ENCODE measurements at regions not wholly inside any gene's neighbourhood (a gene's known extent, or its start where the extent isn't known, plus 50 kb on each side); places are given as distances from the start of the nearest gene placed in this dataset.

GRCh38 chr4:42267724-42268123 is 115.3 kb upstream of the BEND4 start (continued):
- TF ChIP-seq, protein P1, sequence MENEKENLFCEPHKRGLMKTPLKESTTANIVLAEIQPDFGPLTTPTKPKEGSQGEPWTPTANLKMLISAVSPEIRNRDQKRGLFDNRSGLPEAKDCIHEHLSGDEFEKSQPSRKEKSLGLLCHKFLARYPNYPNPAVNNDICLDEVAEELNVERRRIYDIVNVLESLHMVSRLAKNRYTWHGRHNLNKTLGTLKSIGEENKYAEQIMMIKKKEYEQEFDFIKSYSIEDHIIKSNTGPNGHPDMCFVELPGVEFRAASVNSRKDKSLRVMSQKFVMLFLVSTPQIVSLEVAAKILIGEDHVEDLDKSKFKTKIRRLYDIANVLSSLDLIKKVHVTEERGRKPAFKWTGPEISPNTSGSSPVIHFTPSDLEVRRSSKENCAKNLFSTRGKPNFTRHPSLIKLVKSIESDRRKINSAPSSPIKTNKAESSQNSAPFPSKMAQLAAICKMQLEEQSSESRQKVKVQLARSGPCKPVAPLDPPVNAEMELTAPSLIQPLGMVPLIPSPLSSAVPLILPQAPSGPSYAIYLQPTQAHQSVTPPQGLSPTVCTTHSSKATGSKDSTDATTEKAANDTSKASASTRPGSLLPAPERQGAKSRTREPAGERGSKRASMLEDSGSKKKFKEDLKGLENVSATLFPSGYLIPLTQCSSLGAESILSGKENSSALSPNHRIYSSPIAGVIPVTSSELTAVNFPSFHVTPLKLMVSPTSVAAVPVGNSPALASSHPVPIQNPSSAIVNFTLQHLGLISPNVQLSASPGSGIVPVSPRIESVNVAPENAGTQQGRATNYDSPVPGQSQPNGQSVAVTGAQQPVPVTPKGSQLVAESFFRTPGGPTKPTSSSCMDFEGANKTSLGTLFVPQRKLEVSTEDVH (IDR thresholded peaks at IDR 0.05; ENCODE audit: low read depth, partially characterized antibody) = no peak
- TF ChIP-seq ZNF384 (IDR thresholded peaks at IDR 0.05; ENCODE audit: borderline replicate concordance, low read depth, low read length) (no peak), MXI1 (IDR thresholded peaks at IDR 0.05; ENCODE audit: low read depth, low read length) (no peak)

DNA sequence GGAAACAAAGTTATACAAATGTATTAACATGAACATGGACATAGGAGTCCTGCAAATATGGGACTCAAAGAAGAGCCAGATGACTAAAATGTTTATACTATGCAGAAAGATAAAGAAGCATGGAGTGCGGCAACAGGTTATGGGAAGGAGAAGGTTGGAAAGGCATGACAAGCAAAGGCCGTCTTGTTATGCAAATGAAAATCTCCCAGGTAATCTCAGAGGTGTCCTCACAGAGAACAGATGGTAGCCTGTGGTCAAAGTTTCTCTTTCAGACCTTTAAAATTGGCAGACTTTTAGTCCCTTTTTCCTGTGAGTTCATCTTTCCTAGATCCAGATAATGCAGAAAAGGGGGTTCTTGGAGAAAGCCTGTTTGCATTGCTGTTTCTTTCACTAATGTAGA is 116.4 kb upstream of the BEND4 start:
- intact Hi-C loops (cut with micrococcal nuclease; ENCODE audit: unreplicated experiment) = no loop called here
- POLR2A ChIA-PET = no interaction called here
- RAD21 ChIA-PET (ENCODE audit: unreplicated experiment) = no interaction called here
- no peak overlapping the region for H3K9ac ChIP-seq (ENCODE audit: control insufficient read depth, insufficient read depth, low read length)
- SMC1A ChIA-PET (ENCODE audit: uncharacterized antibody, unreplicated experiment) = no interaction called here
- H3K79me2 ChIP-seq (ENCODE audit: control insufficient read depth, insufficient read depth, low read length) = no peaks in the 10 kb centered on the region
- no peaks in the 10 kb centered on the region for H3K36me3 ChIP-seq (ENCODE audit: control insufficient read depth in 2 of 2, insufficient read depth in 2 of 2, low read length in 1 of 2)
- H3K27me3 ChIP-seq (replicated peaks in 1 of 2; ENCODE audit: control insufficient read depth in 2 of 2, insufficient read depth in 2 of 2, low read length in 1 of 2) = no peaks in the 10 kb centered on the region
- no peak for DNase-seq (ENCODE audit: low read depth, low spot score)
- H3K4me2 ChIP-seq (ENCODE audit: control insufficient read depth, insufficient read depth) = no peak overlapping the region
- H3K4me1 ChIP-seq (ENCODE audit: control insufficient read depth, insufficient read depth, low read length) = no peaks in the 10 kb centered on the region; the same call in 1 of the 2 replicates
- BruUV-seq (replicated peaks) = no TSS peak
- CTCF ChIA-PET = interaction anchor here (1.7 kb wide), 1 partner anchor 11 kb away, joined by 3 read pairs; no protein-coding TSS in a partner anchor
- no peak for ATAC-seq
- H2AFZ ChIP-seq (ENCODE audit: control insufficient read depth, low read depth, low read length) = no peak overlapping the region
- no peaks in the 10 kb centered on the region for H4K20me1 ChIP-seq (ENCODE audit: control insufficient read depth, insufficient read depth)
- no peaks in the 10 kb centered on the region for H3K9me3 ChIP-seq (replicated peaks; ENCODE audit: control insufficient read depth, insufficient read depth, low read length)
- peak; percentile 52 for FAIRE-seq
- no peak overlapping the region for H3K4me3 ChIP-seq
- WGBS (ENCODE audit: insufficient coverage, insufficient replicate concordance, low lambda C conversion rate, missing lambda C conversion rate) = 48% methylated on average over 2 of the region's 2 CpGs
- no peak overlapping the region for H3K27ac ChIP-seq (ENCODE audit: control insufficient read depth, insufficient read depth)
- in situ Hi-C loops (cut with MboI) = no loop called here
- no peak for TF ChIP-seq MYC (IDR thresholded peaks at IDR 0.05; ENCODE audit: insufficient read depth, insufficient read length, insufficient replicate concordance, low read length, severe bottlenecking)
- TF ChIP-seq CUX1 (IDR thresholded peaks at IDR 0.05; ENCODE audit: insufficient replicate concordance, low read depth, low read length) = no peak
- TF ChIP-seq EGR1 (IDR thresholded peaks at IDR 0.05; ENCODE audit: borderline replicate concordance in 1 of 2, low read depth in 2 of 2, low read length in 2 of 2) = no peak
- no peak for TF ChIP-seq CEBPB (IDR thresholded peaks at IDR 0.05; ENCODE audit: borderline replicate concordance in 1 of 2, low read depth in 2 of 2, low read length in 2 of 2)
- TF ChIP-seq RELA (IDR thresholded peaks at IDR 0.05; ENCODE audit: borderline replicate concordance, partially characterized antibody) = no peak
- no peak for TF ChIP-seq BMI1 (IDR thresholded peaks at IDR 0.05; ENCODE audit: borderline replicate concordance)
- TF ChIP-seq SREBF2 (IDR thresholded peaks at IDR 0.05; ENCODE audit: low read length) = no peak
- TF ChIP-seq WRNIP1 (IDR thresholded peaks at IDR 0.05; ENCODE audit: borderline replicate concordance, low read depth, low read length) = no peak
- no peak for TF ChIP-seq CHD2 (IDR thresholded peaks at IDR 0.05; ENCODE audit: borderline replicate concordance, low read depth, low read length)
- TF ChIP-seq, protein P2, sequence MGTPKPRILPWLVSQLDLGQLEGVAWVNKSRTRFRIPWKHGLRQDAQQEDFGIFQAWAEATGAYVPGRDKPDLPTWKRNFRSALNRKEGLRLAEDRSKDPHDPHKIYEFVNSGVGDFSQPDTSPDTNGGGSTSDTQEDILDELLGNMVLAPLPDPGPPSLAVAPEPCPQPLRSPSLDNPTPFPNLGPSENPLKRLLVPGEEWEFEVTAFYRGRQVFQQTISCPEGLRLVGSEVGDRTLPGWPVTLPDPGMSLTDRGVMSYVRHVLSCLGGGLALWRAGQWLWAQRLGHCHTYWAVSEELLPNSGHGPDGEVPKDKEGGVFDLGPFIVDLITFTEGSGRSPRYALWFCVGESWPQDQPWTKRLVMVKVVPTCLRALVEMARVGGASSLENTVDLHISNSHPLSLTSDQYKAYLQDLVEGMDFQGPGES (IDR thresholded peaks at IDR 0.05) = no peak
- TF ChIP-seq TCF12 (IDR thresholded peaks at IDR 0.05; ENCODE audit: low read depth, low read length) = no peak
